SK-N-SH (cell line): ENCODE measurements at regions not wholly inside any gene's neighbourhood (a gene's known extent, or its start where the extent isn't known, plus 50 kb on each side); places are given as distances from the start of the nearest gene placed in this dataset.

Experiments
- CTCF ChIA-PET: fragments of 300-600, 350-600 bp; formaldehyde crosslinking; extraction: SDS; loops from one replicate; lab custom pipeline; 2021; lab: Yijun Ruan, JAX
- POLR2A ChIA-PET: fragments of 350-600 bp; sonication (Branson Sonifier 250); formaldehyde crosslinking; extraction: SDS; loops from one replicate; lab custom pipeline; 2020; ENCODE audit warnings: antibody characterized with exemption, inconsistent platforms; lab: Yijun Ruan, JAX
- DNase-seq: peaks from one replicate; pipeline ENCODE4 v3.0.0; 2012
- H2AFZ ChIP-seq: fragments of 200-600 bp; sonication (generic); 2 replicates; pipeline ENCODE4 v1.8.1; 2016; ENCODE audit warnings: antibody characterized with exemption, mild to moderate bottlenecking, low read depth
- H3F3A ChIP-seq: fragments of 200-600 bp; sonication (generic); replicated peaks from 2 replicates; pipeline ENCODE3; 2016; ENCODE audit warnings: antibody characterized with exemption, mild to moderate bottlenecking; ENCODE audit not compliant: insufficient read depth
- H3K27ac ChIP-seq, 2 experiments: fragments of 200-500 bp in 1 of 2; fragments of 200-600 bp in 1 of 2; sonication (Bioruptor generic) in 1 of 2; sonication (generic), shearing (Covaris generic) in 1 of 2; 2 replicates each; pipeline versions ENCODE4 v1.5.1 to v1.6.1; 2014 to 2016; ENCODE audit warnings: low read depth in 2 of 2, inconsistent platforms in 1 of 2, low read length in 1 of 2, mild to moderate bottlenecking in 1 of 2, mixed read lengths in 1 of 2
- H3K27me3 ChIP-seq: fragments of 200-600 bp; sonication (generic), shearing (Covaris generic); 2 replicates; pipeline ENCODE4 v1.6.1; 2016; ENCODE audit warnings: mixed run types; ENCODE audit not compliant: insufficient read depth
- H3K36me3 ChIP-seq, 2 experiments: fragments of 200-500 bp in 1 of 2; fragments of 200-600 bp in 1 of 2; sonication (Bioruptor generic) in 1 of 2; sonication (generic) in 1 of 2; replicated peaks in 1 of 2; 2 replicates each; pipeline versions ENCODE3 to v1.5.1; 2014 to 2016; ENCODE audit warnings: low read length in 1 of 2, mild to moderate bottlenecking in 1 of 2; ENCODE audit not compliant: insufficient read depth in 2 of 2, control insufficient read depth in 1 of 2
- H3K4me1 ChIP-seq, 2 experiments: fragments of 200-500 bp in 1 of 2; fragments of 200-600 bp in 1 of 2; sonication (Bioruptor generic) in 1 of 2; sonication (generic), shearing (Covaris generic) in 1 of 2; 2 replicates each; pipeline versions ENCODE4 v1.5.1 to v1.6.1; 2014 to 2016; ENCODE audit warnings: low read depth in 1 of 2, low read length in 1 of 2, mixed run types in 1 of 2; ENCODE audit not compliant: insufficient read depth in 2 of 2, control insufficient read depth in 1 of 2
- H3K4me2 ChIP-seq: fragments of 200-600 bp; sonication (generic), shearing (Covaris generic); 2 replicates; pipeline ENCODE4 v1.6.1; 2017; ENCODE audit warnings: mixed run types
- H3K4me3 ChIP-seq, 2 experiments: fragments of 200-500 bp in 1 of 2; fragments of 200-600 bp in 1 of 2; sonication (Bioruptor generic) in 1 of 2; sonication (generic), shearing (Covaris generic) in 1 of 2; 2 replicates each; pipeline versions ENCODE4 v1.5.1 to v1.8.1; 2014 to 2016; ENCODE audit warnings: low read depth in 2 of 2, inconsistent platforms in 1 of 2, low read length in 1 of 2, mild to moderate bottlenecking in 1 of 2, mixed read lengths in 1 of 2, moderate library complexity in 1 of 2
- H3K79me2 ChIP-seq: fragments of 200-600 bp; sonication (generic); 2 replicates; pipeline ENCODE4 v1.8.1; 2017; ENCODE audit warnings: mild to moderate bottlenecking; ENCODE audit not compliant: insufficient read depth
- H3K9ac ChIP-seq: fragments of 200-600 bp; sonication (generic); 2 replicates; pipeline ENCODE4 v1.6.1; 2017; ENCODE audit warnings: mixed run types
- H3K9me2 ChIP-seq: fragments of 200-600 bp; sonication (generic); 2 replicates; pipeline ENCODE4 v1.6.1; 2017; ENCODE audit warnings: mixed run types
- H3K9me3 ChIP-seq: fragments of 200-600 bp; sonication (generic); 2 replicates; pipeline ENCODE4 v1.6.1; 2017; ENCODE audit warnings: mixed run types, mild to moderate bottlenecking, moderate library complexity
- H4K20me1 ChIP-seq: fragments of 200-600 bp; sonication (generic); 2 replicates; pipeline ENCODE4 v1.6.1; 2017; ENCODE audit warnings: mild to moderate bottlenecking, mixed run types; ENCODE audit not compliant: insufficient read depth
- CHD2 ChIP-seq: fragments of 150-350 bp; IDR thresholded peaks from 2 replicates; pipeline ENCODE4 v1.6.1; 2018; ENCODE audit warnings: low read length; ENCODE audit not compliant: partially characterized antibody
- CTCF ChIP-seq: fragments of 200-600 bp; sonication (generic); IDR thresholded peaks from 2 replicates; pipeline ENCODE4 v1.6.1; 2017; ENCODE audit warnings: antibody characterized with exemption, mild to moderate bottlenecking, moderate library complexity
- EP300 ChIP-seq, 2 experiments: IDR thresholded peaks; 2 replicates each; pipeline versions ENCODE4 v1.4.0 to v1.6.1; 2012; ENCODE audit warnings: borderline replicate concordance in 1 of 2, low read depth in 1 of 2, low read length in 1 of 2
- EZH2phosphoT487 ChIP-seq: fragments of 200-600 bp; sonication (generic); IDR thresholded peaks from 2 replicates; pipeline ENCODE4 v1.6.1; 2017; ENCODE audit warnings: low read depth, mixed run types, mild to moderate bottlenecking, antibody characterized with exemption, moderate library complexity, borderline replicate concordance
- FOSL2 ChIP-seq: IDR thresholded peaks from 2 replicates; pipeline ENCODE4 v1.4.0; 2012; ENCODE audit warnings: low read depth, mild to moderate bottlenecking, moderate library complexity, borderline replicate concordance
- FOXJ3 ChIP-seq: sonication (generic); formaldehyde crosslinking; IDR thresholded peaks from 2 replicates; pipeline ENCODE4 v1.5.1; 2020; ENCODE audit warnings: mild to moderate bottlenecking, missing genetic modification reagents
- MAX ChIP-seq: IDR thresholded peaks from 2 replicates; pipeline ENCODE4 v1.4.0; 2012; ENCODE audit warnings: low read depth
- MEF2A ChIP-seq: IDR thresholded peaks from 2 replicates; pipeline ENCODE4 v1.4.0; 2012; ENCODE audit warnings: low read depth, borderline replicate concordance
- MXI1 ChIP-seq: IDR thresholded peaks from 2 replicates; pipeline ENCODE4 v1.6.1; 2012; ENCODE audit warnings: mild to moderate bottlenecking, low read depth, low read length, improper control_type of control experiment
- NFIC ChIP-seq: IDR thresholded peaks from 2 replicates; pipeline ENCODE4 v1.4.0; 2012; ENCODE audit warnings: borderline replicate concordance
- NRF1 ChIP-seq: IDR thresholded peaks from 2 replicates; pipeline ENCODE4 v1.6.1; 2012; ENCODE audit warnings: low read depth, mild to moderate bottlenecking, low read length
- PBX3 ChIP-seq: IDR thresholded peaks from 2 replicates; pipeline ENCODE4; 2012
- POLR2AphosphoS5 ChIP-seq: IDR thresholded peaks from 2 replicates; pipeline ENCODE4 v1.6.1; 2012; ENCODE audit warnings: low read depth, low read length
- RFX5 ChIP-seq: IDR thresholded peaks from 2 replicates; pipeline ENCODE4 v1.6.1; 2012; ENCODE audit warnings: mild to moderate bottlenecking, improper control_type of control experiment, low read length
- SIN3A ChIP-seq: IDR thresholded peaks from 2 replicates; pipeline ENCODE4 v1.6.1; 2012; ENCODE audit warnings: low read depth, mild to moderate bottlenecking, low read length, moderate library complexity, borderline replicate concordance
- TEAD4 ChIP-seq: IDR thresholded peaks from 2 replicates; pipeline ENCODE4 v1.4.0; 2012; ENCODE audit warnings: mild to moderate bottlenecking, borderline replicate concordance; ENCODE audit not compliant: insufficient read depth
- ZBTB33 ChIP-seq: IDR thresholded peaks from 2 replicates; pipeline ENCODE4 v1.4.0; 2012; ENCODE audit warnings: low read depth, borderline replicate concordance
- WGBS: methylation state at CpG from one replicate; pipeline ENCODE4 v1.1.6; 2017; ENCODE audit warnings: low lambda C conversion rate; 5-methylcytosine and 5-hydroxymethylcytosine counted together

- Histone ChIP-seq H3K4me1 (no peaks in the 10 kb centered on the region; a peak in 1 of 4 replicates), H3K36me3 (no peaks in the 10 kb centered on the region), H3K9me3 (no peaks in the 10 kb centered on the region), H3K9ac (no peak overlapping the region), H3K4me2 (no peak overlapping the region), H3K9me2 (no peaks in the 10 kb centered on the region), H4K20me1 (no peaks in the 10 kb centered on the region), H3F3A (no peaks in the 10 kb centered on the region), H3K27me3 (no peaks in the 10 kb centered on the region), H3K4me3 (no peak overlapping the region), H2AFZ (no peak overlapping the region), H3K79me2 (no peaks in the 10 kb centered on the region), H3K27ac (no peak overlapping the region)
- TF ChIP-seq POLR2AphosphoS5: no peak
- no peak for TF ChIP-seq MAX
- TF ChIP-seq RFX5: no peak
- no peak for TF ChIP-seq ZBTB33
- TF ChIP-seq MEF2A: no peak
- no peak for TF ChIP-seq CTCF
- ChIA-PET POLR2A (no interaction called here), CTCF (interaction anchor here (1.2 kb wide), 1 partner anchor 17 kb away, joined by 4 read pairs; no protein-coding TSS in a partner anchor)
- DNase-seq: no peak
- 69% methylated on average over 4 of the region's 4 CpGs for WGBS
These were observed 812.9 kb downstream of the REEP3 start for GRCh38 chr10:64334084-64334483.

GRCh38 chr10:64344211-64344610 lies 823.0 kb downstream of the REEP3 start:
- Histone ChIP-seq H3K4me2 (no peak overlapping the region), H3K36me3 (no peaks in the 10 kb centered on the region), H3K27ac (no peak overlapping the region), H2AFZ (no peak overlapping the region), H3K4me3 (no peak overlapping the region), H3K9me2 (no peaks in the 10 kb centered on the region), H4K20me1 (no peaks in the 10 kb centered on the region), H3K4me1 (no peaks in the 10 kb centered on the region), H3F3A (no peaks in the 10 kb centered on the region), H3K27me3 (no peaks in the 10 kb centered on the region)
- 18% methylated on average over 1 of the region's 1 CpG for WGBS
- POLR2A ChIA-PET: no interaction called here
- CTCF ChIA-PET: interaction anchor here (0.6 kb wide), 1 partner anchor 23 kb away, joined by 3 read pairs; no protein-coding TSS in a partner anchor
- no peak for DNase-seq
- TF ChIP-seq PBX3 (no peak), MXI1 (no peak), RFX5 (no peak), MEF2A (no peak), NRF1 (no peak), FOSL2 (no peak), MAX (no peak), FOXJ3 (no peak), NFIC (no peak), EZH2phosphoT487 (no peak), SIN3A (no peak), TEAD4 (no peak), POLR2AphosphoS5 (no peak), EP300 (IDR thresholded peaks at IDR 0.05; ENCODE audit: borderline replicate concordance in 1 of 2, low read depth in 1 of 2, low read length in 1 of 2) (no peak), CHD2 (no peak)
- TF ChIP-seq, all 33 proteins: peak for 0
- no peak overlapping the region for H3K9ac ChIP-seq
- H3K79me2 ChIP-seq: no peaks in the 10 kb centered on the region
- no peaks in the 10 kb centered on the region for H3K9me3 ChIP-seq
